Right lobe of liver (tissue), 4 donors: ENCODE measurements at regions not wholly inside any gene's neighbourhood (a gene's known extent, or its start where the extent isn't known, plus 50 kb on each side); places are given as distances from the start of the nearest gene placed in this dataset.

Source experiments
- POLR2A ChIP-seq: fragments of 450-650 bp; IDR thresholded peaks from one replicate; pipeline ENCODE4 v1.6.1; 2017; ENCODE audit warnings: antibody characterized with exemption, mild to moderate bottlenecking
- TF ChIP-seq, protein P1 (sequence below), 4 donors: fragments of 200-600 bp in 3 of 4; fragments of 450-650 bp in 1 of 4; IDR thresholded peaks; one replicate each; pipeline versions ENCODE4 v1.5.1 to v1.8.0; 2016 to 2022; ENCODE audit warnings: antibody characterized with exemption in 4 of 4, mild to moderate bottlenecking in 2 of 4
- donor health status: DM: no; HTN: no; CAD: no.
- donor health status: DM: no; HTN: no; CAD: no.
- donor health status: DM: no; HTN: yes; CAD: no.

- TF ChIP-seq, protein P1, sequence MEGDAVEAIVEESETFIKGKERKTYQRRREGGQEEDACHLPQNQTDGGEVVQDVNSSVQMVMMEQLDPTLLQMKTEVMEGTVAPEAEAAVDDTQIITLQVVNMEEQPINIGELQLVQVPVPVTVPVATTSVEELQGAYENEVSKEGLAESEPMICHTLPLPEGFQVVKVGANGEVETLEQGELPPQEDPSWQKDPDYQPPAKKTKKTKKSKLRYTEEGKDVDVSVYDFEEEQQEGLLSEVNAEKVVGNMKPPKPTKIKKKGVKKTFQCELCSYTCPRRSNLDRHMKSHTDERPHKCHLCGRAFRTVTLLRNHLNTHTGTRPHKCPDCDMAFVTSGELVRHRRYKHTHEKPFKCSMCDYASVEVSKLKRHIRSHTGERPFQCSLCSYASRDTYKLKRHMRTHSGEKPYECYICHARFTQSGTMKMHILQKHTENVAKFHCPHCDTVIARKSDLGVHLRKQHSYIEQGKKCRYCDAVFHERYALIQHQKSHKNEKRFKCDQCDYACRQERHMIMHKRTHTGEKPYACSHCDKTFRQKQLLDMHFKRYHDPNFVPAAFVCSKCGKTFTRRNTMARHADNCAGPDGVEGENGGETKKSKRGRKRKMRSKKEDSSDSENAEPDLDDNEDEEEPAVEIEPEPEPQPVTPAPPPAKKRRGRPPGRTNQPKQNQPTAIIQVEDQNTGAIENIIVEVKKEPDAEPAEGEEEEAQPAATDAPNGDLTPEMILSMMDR (IDR thresholded peaks at IDR 0.05), result no peak
- TF ChIP-seq POLR2A, result no peak
Measured at GRCh38 chr4:30536231-30536630, 183.9 kb upstream of the PCDH7 start.
